ENCODE measurements at regions not wholly inside any gene's neighbourhood (a gene's known extent, or its start where the extent isn't known, plus 50 kb on each side); places are given as distances from the start of the nearest gene placed in this dataset.

- TF ChIP-seq EZH2phosphoT487 (conservative IDR thresholded peaks at IDR 0.05; ENCODE audit: low read length) (no peak), CTCF (IDR thresholded peaks at IDR 0.05; ENCODE audit: insufficient read depth, low read length, poor library complexity, severe bottlenecking) (no peak)
Measured at GRCh38 chr2:2719015-2719414, 387.9 kb upstream of the MYT1L start.

Data from SU-DHL-6 (cell line).